ENCODE measurements at regions not wholly inside any gene's neighbourhood (a gene's known extent, or its start where the extent isn't known, plus 50 kb on each side); places are given as distances from the start of the nearest gene placed in this dataset.

GRCh38 chr5:33319151-33319550 lies 121.6 kb upstream of the TARS1 start:
- intact Hi-C loops (cut with micrococcal nuclease): loop anchor here (10.0 kb wide), 1 partner anchor 274 kb away; no protein-coding TSS in a partner anchor
- ATAC-seq: no peak
- Histone ChIP-seq H3K4me2 (ENCODE audit: low read length) (no peak overlapping the region), H2AFZ (ENCODE audit: low read length) (no peak overlapping the region), H3K27ac (ENCODE audit: low read length) (no peak overlapping the region), H3K9me3 (ENCODE audit: low read length) (no peaks in the 10 kb centered on the region), H3F3A (ENCODE audit: low read length, unreplicated experiment) (no peaks in the 10 kb centered on the region), H3K4me1 (ENCODE audit: insufficient read depth, low read length) (peaks cover 47% of the 10 kb centered on the region), H3K9me2 (replicated peaks; ENCODE audit: low read length) (no peaks in the 10 kb centered on the region), H3K36me3 (ENCODE audit: low read depth, low read length) (no peaks in the 10 kb centered on the region), H3K9ac (ENCODE audit: low read length) (no peak overlapping the region), H4K20me1 (ENCODE audit: low read length) (no peaks in the 10 kb centered on the region), H3K79me2 (ENCODE audit: low read length) (no peaks in the 10 kb centered on the region), H3K27me3 (ENCODE audit: low read length) (no peaks in the 10 kb centered on the region), H3K4me3 (ENCODE audit: low read length) (no peak overlapping the region)
- TF ChIP-seq CTCF (conservative IDR thresholded peaks at IDR 0.05; ENCODE audit: low read depth, low read length) (no peak), EZH2 (IDR thresholded peaks at IDR 0.05; ENCODE audit: low read length, unreplicated experiment) (no peak), EZH2phosphoT487 (IDR thresholded peaks at IDR 0.05; ENCODE audit: borderline replicate concordance, low read length) (no peak)
- ChIA-PET POLR2A (ENCODE audit: unreplicated experiment) (no interaction called here), CTCF (no interaction called here)
- DNase-seq: no peak
- BruUV-seq (replicated peaks): no TSS peak

GRCh38 chr5:33319841-33320240 lies 120.9 kb upstream of the TARS1 start:
- no peaks in the 10 kb centered on the region for H3K9me2 ChIP-seq (replicated peaks; ENCODE audit: low read length)
- H3K27me3 ChIP-seq (ENCODE audit: low read length): no peaks in the 10 kb centered on the region
- no TSS peak for BruUV-seq (replicated peaks)
- POLR2A ChIA-PET (ENCODE audit: unreplicated experiment): no interaction called here
- H4K20me1 ChIP-seq (ENCODE audit: low read length): no peaks in the 10 kb centered on the region
- ATAC-seq (no peak), DNase-seq (no peak)
- H3F3A ChIP-seq (ENCODE audit: low read length, unreplicated experiment): no peaks in the 10 kb centered on the region
- CTCF ChIA-PET: no interaction called here
- H3K4me2 ChIP-seq (ENCODE audit: low read length): no peak overlapping the region
- peak overlapping the region; percentile 12; the same call in 1 of the 2 replicates for H3K9ac ChIP-seq (ENCODE audit: low read length)
- TF ChIP-seq EZH2phosphoT487 (IDR thresholded peaks at IDR 0.05; ENCODE audit: borderline replicate concordance, low read length): no peak
- no peak for TF ChIP-seq EZH2 (IDR thresholded peaks at IDR 0.05; ENCODE audit: low read length, unreplicated experiment)
- TF ChIP-seq CTCF (conservative IDR thresholded peaks at IDR 0.05; ENCODE audit: low read depth, low read length): no peak
- peaks cover 42% of the 10 kb centered on the region for H3K4me1 ChIP-seq (ENCODE audit: insufficient read depth, low read length)
- H3K9me3 ChIP-seq (ENCODE audit: low read length): no peaks in the 10 kb centered on the region
- no peak overlapping the region for H2AFZ ChIP-seq (ENCODE audit: low read length)
- no peaks in the 10 kb centered on the region for H3K36me3 ChIP-seq (ENCODE audit: low read depth, low read length)
- 0 out of 2 replicates have a peak overlapping the region, but pooled peaks have one; percentile 84 for H3K27ac ChIP-seq (ENCODE audit: low read length)
- intact Hi-C loops (cut with micrococcal nuclease): loop anchor here (10.0 kb wide), 1 partner anchor 275 kb away; no protein-coding TSS in a partner anchor
- no peaks in the 10 kb centered on the region for H3K79me2 ChIP-seq (ENCODE audit: low read length)
- no peak overlapping the region for H3K4me3 ChIP-seq (ENCODE audit: low read length)

DNA sequence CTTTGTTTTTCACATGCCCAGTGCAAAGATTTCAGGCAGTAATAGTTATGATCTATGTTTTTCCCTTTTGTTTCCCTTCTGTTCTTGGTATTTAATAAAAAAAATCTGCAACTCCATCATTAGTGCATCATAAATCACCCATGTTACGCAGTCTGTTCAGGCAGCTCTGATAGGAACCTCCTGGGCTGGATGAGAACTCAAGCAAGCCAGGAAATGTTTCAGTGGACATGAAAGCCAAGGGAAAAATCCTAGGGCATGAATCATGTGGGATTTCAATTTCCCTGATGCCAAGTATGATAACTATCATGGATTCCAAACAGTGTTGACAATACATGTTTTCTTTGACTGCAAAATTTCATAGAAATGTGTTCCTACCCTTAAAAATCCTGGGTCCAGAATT lies 119.7 kb upstream of the TARS1 start:
- ATAC-seq: peak; percentile 67
- TF ChIP-seq EZH2phosphoT487 (IDR thresholded peaks at IDR 0.05; ENCODE audit: borderline replicate concordance, low read length) (no peak), CTCF (conservative IDR thresholded peaks at IDR 0.05; ENCODE audit: low read depth, low read length) (no peak), EZH2 (IDR thresholded peaks at IDR 0.05; ENCODE audit: low read length, unreplicated experiment) (no peak)
- POLR2A ChIA-PET (ENCODE audit: unreplicated experiment): interaction anchor here (0.7 kb wide), 1 partner anchor 44 kb away, joined by 7 read pairs; no protein-coding TSS in a partner anchor
- CTCF ChIA-PET: no interaction called here
- no peak overlapping the region for H3K4me3 ChIP-seq (ENCODE audit: low read length)
- H3K9me2 ChIP-seq (replicated peaks; ENCODE audit: low read length): no peaks in the 10 kb centered on the region
- no peaks in the 10 kb centered on the region for H3K36me3 ChIP-seq (ENCODE audit: low read depth, low read length)
- peaks cover 35% of the 10 kb centered on the region for H3K4me1 ChIP-seq (ENCODE audit: insufficient read depth, low read length)
- no peaks in the 10 kb centered on the region for H3F3A ChIP-seq (ENCODE audit: low read length, unreplicated experiment)
- no peak overlapping the region for H2AFZ ChIP-seq (ENCODE audit: low read length)
- H3K27me3 ChIP-seq (ENCODE audit: low read length): no peaks in the 10 kb centered on the region
- DNase-seq: peak; percentile 88
- no peaks in the 10 kb centered on the region for H3K9me3 ChIP-seq (ENCODE audit: low read length)
- H3K9ac ChIP-seq (ENCODE audit: low read length): peak overlapping the region; percentile 48
- BruUV-seq (replicated peaks): no TSS peak
- intact Hi-C loops (cut with micrococcal nuclease): no loop called here
- peak overlapping the region; percentile 84 for H3K27ac ChIP-seq (ENCODE audit: low read length)
- no peaks in the 10 kb centered on the region for H4K20me1 ChIP-seq (ENCODE audit: low read length)
- H3K79me2 ChIP-seq (ENCODE audit: low read length): no peaks in the 10 kb centered on the region
- H3K4me2 ChIP-seq (ENCODE audit: low read length): peak overlapping the region; percentile 9; the same call in 1 of the 2 replicates

All from PC-3 (cell line).